ENCODE measurements at regions not wholly inside any gene's neighbourhood (a gene's known extent, or its start where the extent isn't known, plus 50 kb on each side); places are given as distances from the start of the nearest gene placed in this dataset.

DNA sequence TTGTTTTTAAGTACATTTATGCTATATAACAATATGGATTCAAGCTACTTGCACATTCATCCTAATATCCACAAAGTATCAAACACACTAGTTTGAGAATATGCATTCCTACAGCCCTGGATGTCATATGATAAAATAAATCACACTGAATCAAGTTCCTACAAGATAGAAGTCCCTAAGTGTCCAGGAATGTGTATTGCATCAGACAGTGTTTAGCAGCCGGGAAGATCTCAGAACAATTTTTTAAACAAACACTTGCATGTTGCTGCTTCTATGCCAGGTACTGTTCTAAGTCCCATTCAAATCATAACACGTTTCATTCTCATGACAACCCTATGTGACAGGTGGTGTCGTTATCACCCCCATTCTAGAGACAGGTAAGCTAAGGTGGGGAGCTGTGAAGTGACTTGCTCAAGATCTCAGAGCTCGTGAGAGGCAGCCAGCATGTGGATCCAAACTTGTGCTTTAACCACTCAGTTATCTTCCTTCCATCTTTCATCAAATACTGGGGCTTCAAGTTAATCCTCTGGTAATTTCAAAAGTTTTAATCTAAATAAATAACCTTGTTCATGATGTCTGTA is 68.3 kb upstream of the KIF26B start:
- TF ChIP-seq IRF2 (CRISPR knock-in tag; IDR thresholded peaks at IDR 0.05) (no peak), YY1 (IDR thresholded peaks at IDR 0.05; ENCODE audit: borderline replicate concordance in 1 of 3, control insufficient read depth in 1 of 3, extremely low read depth in 1 of 3, insufficient read depth in 3 of 3, insufficient read length in 1 of 3, insufficient replicate concordance in 2 of 3, low read depth in 1 of 3, low read length in 2 of 3) (no peak), POLR2A (conservative IDR thresholded peaks at IDR 0.05) (no peak), ZNF764 (CRISPR knock-in tag; IDR thresholded peaks at IDR 0.05; ENCODE audit: low read depth) (no peak), FOXK1 (CRISPR knock-in tag; IDR thresholded peaks at IDR 0.05; ENCODE audit: borderline replicate concordance) (no peak), ZFX (CRISPR knock-in tag; IDR thresholded peaks at IDR 0.05) (no peak), SRF (CRISPR knock-in tag; IDR thresholded peaks at IDR 0.05) (no peak), GTF2A2 (tag; IDR thresholded peaks at IDR 0.05) (no peak), RFX5 (IDR thresholded peaks at IDR 0.05; ENCODE audit: low read depth, low read length) (no peak)
- TF ChIP-seq, protein P1, sequence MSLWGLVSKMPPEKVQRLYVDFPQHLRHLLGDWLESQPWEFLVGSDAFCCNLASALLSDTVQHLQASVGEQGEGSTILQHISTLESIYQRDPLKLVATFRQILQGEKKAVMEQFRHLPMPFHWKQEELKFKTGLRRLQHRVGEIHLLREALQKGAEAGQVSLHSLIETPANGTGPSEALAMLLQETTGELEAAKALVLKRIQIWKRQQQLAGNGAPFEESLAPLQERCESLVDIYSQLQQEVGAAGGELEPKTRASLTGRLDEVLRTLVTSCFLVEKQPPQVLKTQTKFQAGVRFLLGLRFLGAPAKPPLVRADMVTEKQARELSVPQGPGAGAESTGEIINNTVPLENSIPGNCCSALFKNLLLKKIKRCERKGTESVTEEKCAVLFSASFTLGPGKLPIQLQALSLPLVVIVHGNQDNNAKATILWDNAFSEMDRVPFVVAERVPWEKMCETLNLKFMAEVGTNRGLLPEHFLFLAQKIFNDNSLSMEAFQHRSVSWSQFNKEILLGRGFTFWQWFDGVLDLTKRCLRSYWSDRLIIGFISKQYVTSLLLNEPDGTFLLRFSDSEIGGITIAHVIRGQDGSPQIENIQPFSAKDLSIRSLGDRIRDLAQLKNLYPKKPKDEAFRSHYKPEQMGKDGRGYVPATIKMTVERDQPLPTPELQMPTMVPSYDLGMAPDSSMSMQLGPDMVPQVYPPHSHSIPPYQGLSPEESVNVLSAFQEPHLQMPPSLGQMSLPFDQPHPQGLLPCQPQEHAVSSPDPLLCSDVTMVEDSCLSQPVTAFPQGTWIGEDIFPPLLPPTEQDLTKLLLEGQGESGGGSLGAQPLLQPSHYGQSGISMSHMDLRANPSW (CRISPR knock-in tag; IDR thresholded peaks at IDR 0.05), result no peak
- TF ChIP-seq, protein P2, sequence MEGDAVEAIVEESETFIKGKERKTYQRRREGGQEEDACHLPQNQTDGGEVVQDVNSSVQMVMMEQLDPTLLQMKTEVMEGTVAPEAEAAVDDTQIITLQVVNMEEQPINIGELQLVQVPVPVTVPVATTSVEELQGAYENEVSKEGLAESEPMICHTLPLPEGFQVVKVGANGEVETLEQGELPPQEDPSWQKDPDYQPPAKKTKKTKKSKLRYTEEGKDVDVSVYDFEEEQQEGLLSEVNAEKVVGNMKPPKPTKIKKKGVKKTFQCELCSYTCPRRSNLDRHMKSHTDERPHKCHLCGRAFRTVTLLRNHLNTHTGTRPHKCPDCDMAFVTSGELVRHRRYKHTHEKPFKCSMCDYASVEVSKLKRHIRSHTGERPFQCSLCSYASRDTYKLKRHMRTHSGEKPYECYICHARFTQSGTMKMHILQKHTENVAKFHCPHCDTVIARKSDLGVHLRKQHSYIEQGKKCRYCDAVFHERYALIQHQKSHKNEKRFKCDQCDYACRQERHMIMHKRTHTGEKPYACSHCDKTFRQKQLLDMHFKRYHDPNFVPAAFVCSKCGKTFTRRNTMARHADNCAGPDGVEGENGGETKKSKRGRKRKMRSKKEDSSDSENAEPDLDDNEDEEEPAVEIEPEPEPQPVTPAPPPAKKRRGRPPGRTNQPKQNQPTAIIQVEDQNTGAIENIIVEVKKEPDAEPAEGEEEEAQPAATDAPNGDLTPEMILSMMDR (IDR thresholded peaks at IDR 0.05 in 2 of 3, conservative IDR thresholded peaks at IDR 0.05 in 1 of 3; ENCODE audit: insufficient read depth in 2 of 3, low read depth in 1 of 3, low read length in 3 of 3), result no peak
- TF ChIP-seq, protein P3, sequence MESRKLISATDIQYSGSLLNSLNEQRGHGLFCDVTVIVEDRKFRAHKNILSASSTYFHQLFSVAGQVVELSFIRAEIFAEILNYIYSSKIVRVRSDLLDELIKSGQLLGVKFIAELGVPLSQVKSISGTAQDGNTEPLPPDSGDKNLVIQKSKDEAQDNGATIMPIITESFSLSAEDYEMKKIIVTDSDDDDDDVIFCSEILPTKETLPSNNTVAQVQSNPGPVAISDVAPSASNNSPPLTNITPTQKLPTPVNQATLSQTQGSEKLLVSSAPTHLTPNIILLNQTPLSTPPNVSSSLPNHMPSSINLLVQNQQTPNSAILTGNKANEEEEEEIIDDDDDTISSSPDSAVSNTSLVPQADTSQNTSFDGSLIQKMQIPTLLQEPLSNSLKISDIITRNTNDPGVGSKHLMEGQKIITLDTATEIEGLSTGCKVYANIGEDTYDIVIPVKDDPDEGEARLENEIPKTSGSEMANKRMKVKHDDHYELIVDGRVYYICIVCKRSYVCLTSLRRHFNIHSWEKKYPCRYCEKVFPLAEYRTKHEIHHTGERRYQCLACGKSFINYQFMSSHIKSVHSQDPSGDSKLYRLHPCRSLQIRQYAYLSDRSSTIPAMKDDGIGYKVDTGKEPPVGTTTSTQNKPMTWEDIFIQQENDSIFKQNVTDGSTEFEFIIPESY (CRISPR knock-in tag; IDR thresholded peaks at IDR 0.05), result no peak
- TF ChIP-seq, protein P4, sequence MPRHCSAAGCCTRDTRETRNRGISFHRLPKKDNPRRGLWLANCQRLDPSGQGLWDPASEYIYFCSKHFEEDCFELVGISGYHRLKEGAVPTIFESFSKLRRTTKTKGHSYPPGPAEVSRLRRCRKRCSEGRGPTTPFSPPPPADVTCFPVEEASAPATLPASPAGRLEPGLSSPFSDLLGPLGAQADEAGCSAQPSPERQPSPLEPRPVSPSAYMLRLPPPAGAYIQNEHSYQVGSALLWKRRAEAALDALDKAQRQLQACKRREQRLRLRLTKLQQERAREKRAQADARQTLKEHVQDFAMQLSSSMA (CRISPR knock-in tag; IDR thresholded peaks at IDR 0.05), result no peak

All from K562 (cell line).